ENCODE measurements at regions not wholly inside any gene's neighbourhood (a gene's known extent, or its start where the extent isn't known, plus 50 kb on each side); places are given as distances from the start of the nearest gene placed in this dataset.

DNA sequence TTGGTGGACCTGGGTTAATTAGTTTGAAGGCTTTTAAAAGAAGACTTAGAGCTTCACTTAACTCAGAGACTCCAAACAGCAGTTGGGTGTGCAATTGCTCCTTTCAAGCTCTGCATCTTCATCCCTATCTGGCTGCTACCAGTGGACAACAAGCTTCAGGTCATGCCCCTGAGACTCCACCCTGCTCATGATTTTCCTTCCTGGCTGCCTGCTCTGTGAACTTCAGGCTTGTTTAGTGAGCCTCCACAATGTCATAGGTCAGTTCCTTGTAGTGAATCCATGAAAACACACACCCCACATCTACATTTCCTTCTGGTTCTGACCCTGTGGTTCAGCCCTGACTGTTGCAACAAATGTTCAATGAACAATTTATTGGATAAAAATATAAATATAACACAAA lies 61.1 kb upstream of the MARCKS start:
- no peaks in the 10 kb centered on the region for H3K4me1 ChIP-seq
- intact Hi-C loops (cut with DNase I): no loop called here
- no peak overlapping the region for H3K27ac ChIP-seq (replicated peaks in 1 of 4)
- H3K36me3 ChIP-seq: no peaks in the 10 kb centered on the region
- no peak overlapping the region for H3K4me3 ChIP-seq
- DNase-seq (ENCODE audit: extremely low spot score): no peak
- no peaks in the 10 kb centered on the region for H3K27me3 ChIP-seq
- TF ChIP-seq, protein P1, sequence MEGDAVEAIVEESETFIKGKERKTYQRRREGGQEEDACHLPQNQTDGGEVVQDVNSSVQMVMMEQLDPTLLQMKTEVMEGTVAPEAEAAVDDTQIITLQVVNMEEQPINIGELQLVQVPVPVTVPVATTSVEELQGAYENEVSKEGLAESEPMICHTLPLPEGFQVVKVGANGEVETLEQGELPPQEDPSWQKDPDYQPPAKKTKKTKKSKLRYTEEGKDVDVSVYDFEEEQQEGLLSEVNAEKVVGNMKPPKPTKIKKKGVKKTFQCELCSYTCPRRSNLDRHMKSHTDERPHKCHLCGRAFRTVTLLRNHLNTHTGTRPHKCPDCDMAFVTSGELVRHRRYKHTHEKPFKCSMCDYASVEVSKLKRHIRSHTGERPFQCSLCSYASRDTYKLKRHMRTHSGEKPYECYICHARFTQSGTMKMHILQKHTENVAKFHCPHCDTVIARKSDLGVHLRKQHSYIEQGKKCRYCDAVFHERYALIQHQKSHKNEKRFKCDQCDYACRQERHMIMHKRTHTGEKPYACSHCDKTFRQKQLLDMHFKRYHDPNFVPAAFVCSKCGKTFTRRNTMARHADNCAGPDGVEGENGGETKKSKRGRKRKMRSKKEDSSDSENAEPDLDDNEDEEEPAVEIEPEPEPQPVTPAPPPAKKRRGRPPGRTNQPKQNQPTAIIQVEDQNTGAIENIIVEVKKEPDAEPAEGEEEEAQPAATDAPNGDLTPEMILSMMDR (IDR thresholded peaks at IDR 0.05): no peak
- TF ChIP-seq POLR2AphosphoS5 (IDR thresholded peaks at IDR 0.05) (no peak), EP300 (IDR thresholded peaks at IDR 0.05) (no peak), POLR2A (IDR thresholded peaks at IDR 0.05; ENCODE audit: low read depth) (no peak)
- no peaks in the 10 kb centered on the region for H3K9me3 ChIP-seq

- Histone ChIP-seq H3K27me3 (no peaks in the 10 kb centered on the region), H3K9me3 (no peaks in the 10 kb centered on the region), H3K4me1 (no peaks in the 10 kb centered on the region), H3K4me3 (no peak overlapping the region), H3K36me3 (no peaks in the 10 kb centered on the region), H3K27ac (replicated peaks in 1 of 4) (no peak overlapping the region)
- no peak for DNase-seq (ENCODE audit: extremely low spot score)
- TF ChIP-seq EP300 (IDR thresholded peaks at IDR 0.05): no peak
- no peak for TF ChIP-seq POLR2AphosphoS5 (IDR thresholded peaks at IDR 0.05)
- TF ChIP-seq, protein P1 (IDR thresholded peaks at IDR 0.05): no peak
- TF ChIP-seq POLR2A (IDR thresholded peaks at IDR 0.05; ENCODE audit: low read depth): no peak
- intact Hi-C loops (cut with DNase I): no loop called here
These were observed 54.4 kb upstream of the MARCKS start for GRCh38 chr6:113802779-113803178.

GRCh38 chr6:113805173-113805790 lies 51.9 kb upstream of the MARCKS start:
- H3K36me3 ChIP-seq: no peaks in the 10 kb centered on the region
- H3K4me1 ChIP-seq: no peaks in the 10 kb centered on the region
- no peaks in the 10 kb centered on the region for H3K9me3 ChIP-seq
- H3K27ac ChIP-seq (replicated peaks in 1 of 4): peak overlapping the region in 3 of 4 donors; percentile 12 to 26 (median 25)
- intact Hi-C loops (cut with DNase I): no loop called here
- DNase-seq (ENCODE audit: extremely low spot score): no peak
- WGBS: 72% methylated on average over 7 of the region's 7 CpGs
- H3K27me3 ChIP-seq: no peaks in the 10 kb centered on the region
- no peak for TF ChIP-seq POLR2A (IDR thresholded peaks at IDR 0.05; ENCODE audit: low read depth)
- no peak for TF ChIP-seq EP300 (IDR thresholded peaks at IDR 0.05)
- TF ChIP-seq, protein P1 (IDR thresholded peaks at IDR 0.05): no peak
- TF ChIP-seq POLR2AphosphoS5 (IDR thresholded peaks at IDR 0.05): no peak
- no peak overlapping the region for H3K4me3 ChIP-seq

GRCh38 chr6:113805811-113806495 lies 51.2 kb upstream of the MARCKS start:
- Histone ChIP-seq H3K9me3 (no peaks in the 10 kb centered on the region), H3K4me3 (no peak overlapping the region), H3K27me3 (no peaks in the 10 kb centered on the region), H3K27ac (replicated peaks in 1 of 4) (peak overlapping the region in 3 of 4 donors; percentile 12 to 26 (median 25)), H3K4me1 (no peaks in the 10 kb centered on the region), H3K36me3 (no peaks in the 10 kb centered on the region)
- 72% methylated on average over 6 of the region's 6 CpGs for WGBS
- no peak for DNase-seq (ENCODE audit: extremely low spot score)
- TF ChIP-seq POLR2A (IDR thresholded peaks at IDR 0.05; ENCODE audit: low read depth): no peak
- no peak for TF ChIP-seq EP300 (IDR thresholded peaks at IDR 0.05)
- TF ChIP-seq, protein P1 (IDR thresholded peaks at IDR 0.05): no peak
- TF ChIP-seq POLR2AphosphoS5 (IDR thresholded peaks at IDR 0.05): no peak
- intact Hi-C loops (cut with DNase I): no loop called here

Small RNA genes in the stretch of these regions (small RNA-seq; reads per million reads assigned to genes)
- 0 reads per million in 3 donors for gene RNU6-1163P
